Breast epithelium (tissue), 4 donors: ENCODE measurements at regions not wholly inside any gene's neighbourhood (a gene's known extent, or its start where the extent isn't known, plus 50 kb on each side); places are given as distances from the start of the nearest gene placed in this dataset.

Source experiments
- DNase-seq, 2 donors: peaks; one replicate each; pipeline ENCODE4 v3.0.0-alpha.2; 2019; ENCODE audit warnings: low spot score in 2 of 2
- H3K27ac ChIP-seq, 2 donors: fragments of 200-600 bp; sonication (generic) in 1 of 2; one replicate each; pipeline ENCODE4 v1.5.1; 2016 to 2019; ENCODE audit warnings: mild to moderate bottlenecking in 1 of 2
- H3K27me3 ChIP-seq, 2 donors: fragments of 200-600 bp; sonication (generic) in 1 of 2; one replicate each; pipeline versions ENCODE4 v1.5.1 to v1.6.0; 2017 to 2019; ENCODE audit warnings: control low read depth in 1 of 2, mild to moderate bottlenecking in 1 of 2
- H3K36me3 ChIP-seq: fragments of 200-600 bp; one replicate; pipeline ENCODE4 v1.5.1; 2019
- H3K4me1 ChIP-seq, 2 donors: fragments of 200-600 bp; sonication (generic); one replicate each; pipeline ENCODE4 v1.5.1; 2016 to 2019; ENCODE audit warnings: control low read depth in 1 of 2
- H3K4me3 ChIP-seq, 3 donors: fragments of 200-600 bp; sonication (generic); 1 replicate in 2 of 3; 2 replicates in 1 of 3; pipeline ENCODE4 v1.5.1; 2016 to 2019; ENCODE audit warnings: mild to moderate bottlenecking in 3 of 3, moderate library complexity in 2 of 3
- H3K9me3 ChIP-seq, 2 donors: fragments of 200-600 bp; sonication (generic) in 1 of 2; one replicate each; pipeline ENCODE4 v1.5.1; 2016 to 2019; ENCODE audit warnings: control low read depth in 1 of 2
- POLR2A ChIP-seq: fragments of 450-650 bp; IDR thresholded peaks from one replicate; pipeline ENCODE4 v1.6.1; 2016; ENCODE audit warnings: antibody characterized with exemption, mild to moderate bottlenecking, moderate library complexity
- POLR2AphosphoS5 ChIP-seq, 3 donors: sonication (generic); formaldehyde crosslinking; IDR thresholded peaks; one replicate each; pipeline ENCODE4 v1.6.1; 2017; ENCODE audit warnings: antibody characterized with exemption in 3 of 3
- intact Hi-C: fragments of 100-400 bp; cut with DNase I; formaldehyde crosslinking; loops from one replicate; pipeline ENCODE4 v1.15.1; 2023; ENCODE audit warnings: low total_unique reads
- TF ChIP-seq, protein P1 (sequence below), 3 donors: fragments of 450-650 bp; IDR thresholded peaks; one replicate each; pipeline ENCODE4 v1.5.1; 2016 to 2017; ENCODE audit warnings: antibody characterized with exemption in 3 of 3, mild to moderate bottlenecking in 3 of 3, moderate library complexity in 3 of 3

DNA sequence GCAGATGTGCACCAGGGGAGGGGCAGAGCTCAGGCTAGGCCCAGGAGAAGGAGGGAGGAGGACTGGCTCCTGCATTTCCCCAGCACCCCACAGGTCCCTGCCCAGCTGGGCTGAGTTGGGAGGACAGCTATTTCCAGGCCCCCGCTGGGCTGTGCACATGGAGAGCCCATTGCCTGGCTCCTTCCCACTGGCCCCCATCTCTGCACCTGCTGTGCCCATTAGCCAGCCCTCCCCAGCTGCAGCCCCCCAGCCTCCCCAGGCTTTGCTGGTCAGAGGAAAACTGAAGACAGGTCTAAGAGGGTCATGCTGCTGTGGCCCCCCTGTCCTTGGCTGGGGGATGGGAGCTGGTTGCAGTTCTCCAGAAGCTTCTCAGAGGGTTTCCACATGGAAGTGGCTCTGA lies 81.8 kb upstream of the SHANK2 start:
- no peaks in the 10 kb centered on the region for H3K36me3 ChIP-seq
- H3K9me3 ChIP-seq = no peaks in the 10 kb centered on the region
- TF ChIP-seq POLR2AphosphoS5 (IDR thresholded peaks at IDR 0.05) (no peak), POLR2A (no peak)
- DNase-seq = peak in 1 of 2 donors; percentile 34
- no peak overlapping the region for H3K4me3 ChIP-seq
- H3K4me1 ChIP-seq = no peaks in the 10 kb centered on the region
- H3K27ac ChIP-seq = no peak overlapping the region
- H3K27me3 ChIP-seq = no peaks in the 10 kb centered on the region
- intact Hi-C loops = no loop called here

DNA sequence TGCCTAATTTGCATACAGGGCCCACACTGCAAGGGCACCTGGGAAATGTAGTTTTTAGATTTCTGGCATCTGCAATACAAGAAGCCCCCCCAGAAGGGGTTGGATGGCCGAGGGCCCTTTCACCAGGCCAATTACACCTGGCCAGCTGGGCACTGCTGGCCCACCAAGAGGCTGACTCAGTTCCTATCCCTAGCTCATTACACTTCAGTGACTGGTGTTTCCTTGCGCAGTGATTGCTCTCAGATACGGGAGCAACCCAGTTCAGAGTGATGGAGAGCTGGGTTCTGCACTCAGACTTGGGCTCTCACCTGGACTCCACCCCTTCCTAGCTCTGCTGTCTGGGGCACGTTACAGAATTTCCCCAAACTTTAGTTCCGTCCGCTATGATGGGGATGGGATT lies 81.1 kb upstream of the SHANK2 start:
- intact Hi-C loops = no loop called here
- H3K27me3 ChIP-seq = no peaks in the 10 kb centered on the region
- H3K9me3 ChIP-seq = no peaks in the 10 kb centered on the region
- no peaks in the 10 kb centered on the region for H3K4me1 ChIP-seq
- no peak overlapping the region for H3K27ac ChIP-seq
- no peak overlapping the region for H3K4me3 ChIP-seq
- DNase-seq = no peak
- H3K36me3 ChIP-seq = no peaks in the 10 kb centered on the region
- TF ChIP-seq, protein P1, sequence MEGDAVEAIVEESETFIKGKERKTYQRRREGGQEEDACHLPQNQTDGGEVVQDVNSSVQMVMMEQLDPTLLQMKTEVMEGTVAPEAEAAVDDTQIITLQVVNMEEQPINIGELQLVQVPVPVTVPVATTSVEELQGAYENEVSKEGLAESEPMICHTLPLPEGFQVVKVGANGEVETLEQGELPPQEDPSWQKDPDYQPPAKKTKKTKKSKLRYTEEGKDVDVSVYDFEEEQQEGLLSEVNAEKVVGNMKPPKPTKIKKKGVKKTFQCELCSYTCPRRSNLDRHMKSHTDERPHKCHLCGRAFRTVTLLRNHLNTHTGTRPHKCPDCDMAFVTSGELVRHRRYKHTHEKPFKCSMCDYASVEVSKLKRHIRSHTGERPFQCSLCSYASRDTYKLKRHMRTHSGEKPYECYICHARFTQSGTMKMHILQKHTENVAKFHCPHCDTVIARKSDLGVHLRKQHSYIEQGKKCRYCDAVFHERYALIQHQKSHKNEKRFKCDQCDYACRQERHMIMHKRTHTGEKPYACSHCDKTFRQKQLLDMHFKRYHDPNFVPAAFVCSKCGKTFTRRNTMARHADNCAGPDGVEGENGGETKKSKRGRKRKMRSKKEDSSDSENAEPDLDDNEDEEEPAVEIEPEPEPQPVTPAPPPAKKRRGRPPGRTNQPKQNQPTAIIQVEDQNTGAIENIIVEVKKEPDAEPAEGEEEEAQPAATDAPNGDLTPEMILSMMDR (IDR thresholded peaks at IDR 0.05) = no peak
- TF ChIP-seq POLR2AphosphoS5 (IDR thresholded peaks at IDR 0.05) (no peak), POLR2A (no peak)

DNA sequence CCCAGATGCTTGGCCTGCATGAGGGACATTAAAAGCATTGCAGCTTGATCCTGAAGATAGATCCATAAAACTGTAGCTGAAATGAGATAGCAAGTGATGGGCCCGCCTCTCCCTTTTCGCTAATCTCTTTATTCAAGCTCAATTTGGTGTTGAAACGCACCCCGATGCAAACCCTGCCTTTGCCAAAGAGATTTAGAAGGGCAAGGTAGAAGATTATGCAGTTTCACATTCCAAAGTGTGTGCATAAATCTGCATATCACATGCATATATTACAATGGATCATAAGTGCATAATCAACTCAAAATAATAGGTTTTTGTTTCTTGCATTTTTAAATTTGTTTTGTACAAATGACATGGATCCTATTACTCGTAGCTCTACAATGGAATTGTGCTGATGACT lies 80.1 kb upstream of the SHANK2 start:
- no peak overlapping the region for H3K4me3 ChIP-seq
- no peaks in the 10 kb centered on the region for H3K4me1 ChIP-seq
- intact Hi-C loops = no loop called here
- no peaks in the 10 kb centered on the region for H3K36me3 ChIP-seq
- H3K9me3 ChIP-seq = no peaks in the 10 kb centered on the region
- no peak overlapping the region for H3K27ac ChIP-seq
- TF ChIP-seq, protein P1 (IDR thresholded peaks at IDR 0.05) = no peak
- no peak for TF ChIP-seq POLR2A
- TF ChIP-seq POLR2AphosphoS5 (IDR thresholded peaks at IDR 0.05) = no peak
- no peaks in the 10 kb centered on the region for H3K27me3 ChIP-seq
- DNase-seq = no peak

DNA sequence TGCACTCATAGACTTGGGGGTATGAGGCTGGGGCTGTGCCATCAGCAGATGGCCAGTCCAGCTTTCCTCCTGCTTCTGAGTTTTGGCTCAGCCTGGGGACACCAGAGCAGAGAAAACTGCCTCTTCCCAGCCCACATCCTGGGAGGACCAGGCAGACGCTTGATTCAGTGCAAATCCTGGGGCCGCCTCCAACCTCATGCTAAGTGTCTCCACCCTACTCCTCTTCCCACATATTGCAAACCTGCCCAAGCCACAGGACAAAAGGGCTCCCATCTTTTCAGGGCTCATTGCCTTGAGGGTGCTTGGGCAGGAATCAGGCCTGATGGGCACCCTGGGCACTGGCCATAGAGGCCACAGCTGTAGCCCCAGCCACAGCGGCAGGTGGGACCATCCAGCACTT lies 79.7 kb upstream of the SHANK2 start:
- H3K27me3 ChIP-seq = no peaks in the 10 kb centered on the region
- H3K4me3 ChIP-seq = no peak overlapping the region
- H3K9me3 ChIP-seq = no peaks in the 10 kb centered on the region
- TF ChIP-seq, protein P1 (IDR thresholded peaks at IDR 0.05) = no peak
- TF ChIP-seq POLR2AphosphoS5 (IDR thresholded peaks at IDR 0.05) (no peak), POLR2A (no peak)
- H3K27ac ChIP-seq = no peak overlapping the region
- DNase-seq = peak in 1 of 2 donors; percentile 30
- intact Hi-C loops = no loop called here
- no peaks in the 10 kb centered on the region for H3K36me3 ChIP-seq
- H3K4me1 ChIP-seq = no peaks in the 10 kb centered on the region

DNA sequence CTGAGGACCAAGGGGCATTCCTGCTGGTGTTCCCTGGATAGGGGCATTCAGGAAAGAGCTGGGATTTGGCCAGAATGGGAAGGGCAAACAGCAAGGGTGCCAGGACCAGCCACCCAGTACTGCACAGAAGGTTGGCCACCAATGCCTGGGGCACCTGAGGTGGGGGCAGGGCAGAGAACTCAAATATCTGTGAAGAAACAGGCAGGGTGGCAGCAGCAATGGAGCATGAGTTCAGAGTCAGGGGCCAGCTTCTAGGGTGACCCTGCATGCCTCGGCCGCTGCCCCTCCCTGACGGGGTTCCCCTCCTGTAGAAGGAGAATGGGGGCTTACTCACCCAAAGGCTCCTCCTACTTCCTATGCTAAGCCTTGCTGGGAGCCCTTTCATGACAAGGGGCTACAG lies 79.3 kb upstream of the SHANK2 start:
- Histone ChIP-seq H3K27ac (no peak overlapping the region), H3K4me1 (no peaks in the 10 kb centered on the region), H3K36me3 (no peaks in the 10 kb centered on the region), H3K27me3 (no peaks in the 10 kb centered on the region), H3K4me3 (no peak overlapping the region), H3K9me3 (no peaks in the 10 kb centered on the region)
- intact Hi-C loops = no loop called here
- peak in 1 of 2 donors; percentile 53 for DNase-seq
- TF ChIP-seq POLR2A (no peak), POLR2AphosphoS5 (IDR thresholded peaks at IDR 0.05) (no peak)
- TF ChIP-seq, protein P1 (IDR thresholded peaks at IDR 0.05) = no peak

DNA sequence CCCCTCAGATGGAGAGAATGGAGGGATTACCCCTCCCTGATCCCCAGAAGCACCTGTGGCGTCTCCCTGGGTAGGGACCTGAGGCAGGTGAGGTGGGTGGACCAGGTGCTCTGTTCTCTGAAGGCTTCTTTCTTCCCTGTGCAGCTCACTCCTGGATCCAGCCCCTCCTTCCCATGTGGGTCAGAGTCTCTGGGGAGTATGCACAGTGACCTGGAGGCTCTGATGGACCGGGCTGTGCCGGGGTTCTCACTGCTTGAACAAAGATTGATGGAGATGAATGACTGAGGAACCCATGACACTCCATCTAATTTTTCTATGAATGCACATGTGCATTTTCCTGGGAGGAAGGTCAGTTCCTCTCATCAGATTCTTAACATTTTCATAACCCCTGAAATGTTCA lies 78.6 kb upstream of the SHANK2 start:
- TF ChIP-seq, protein P1 (IDR thresholded peaks at IDR 0.05) = no peak
- TF ChIP-seq POLR2AphosphoS5 (IDR thresholded peaks at IDR 0.05) (no peak), POLR2A (no peak)
- Histone ChIP-seq H3K27me3 (no peaks in the 10 kb centered on the region), H3K9me3 (no peaks in the 10 kb centered on the region), H3K4me1 (no peaks in the 10 kb centered on the region), H3K4me3 (no peak overlapping the region), H3K36me3 (no peaks in the 10 kb centered on the region), H3K27ac (no peak overlapping the region)
- DNase-seq = peak in 1 of 2 donors; percentile 17
- intact Hi-C loops = no loop called here
